ENCODE measurements at regions not wholly inside any gene's neighbourhood (a gene's known extent, or its start where the extent isn't known, plus 50 kb on each side); places are given as distances from the start of the nearest gene placed in this dataset.

DNA sequence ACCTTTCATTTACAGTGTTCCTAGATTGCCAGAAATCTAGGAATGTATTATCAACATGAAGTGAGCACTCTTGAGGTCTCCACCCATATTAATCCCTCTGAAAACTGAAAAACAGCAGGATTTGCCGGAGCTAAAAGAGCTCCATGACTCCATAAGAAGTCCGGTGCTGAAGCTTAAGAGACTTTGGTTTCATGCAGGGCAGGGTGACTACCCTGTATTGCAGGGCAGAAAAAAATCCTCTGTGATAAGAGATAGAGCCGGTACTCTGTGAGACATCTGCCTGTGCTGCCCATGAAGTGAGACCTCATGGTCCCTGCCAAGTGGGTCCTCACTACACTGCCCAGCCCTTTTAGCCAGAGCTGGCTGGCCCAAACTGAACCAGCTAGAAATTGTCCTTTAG is 127.2 kb upstream of the NPY2R start:
- DNase-seq (ENCODE audit: low read depth in 3 of 3, low spot score in 2 of 3): no peak

DNA sequence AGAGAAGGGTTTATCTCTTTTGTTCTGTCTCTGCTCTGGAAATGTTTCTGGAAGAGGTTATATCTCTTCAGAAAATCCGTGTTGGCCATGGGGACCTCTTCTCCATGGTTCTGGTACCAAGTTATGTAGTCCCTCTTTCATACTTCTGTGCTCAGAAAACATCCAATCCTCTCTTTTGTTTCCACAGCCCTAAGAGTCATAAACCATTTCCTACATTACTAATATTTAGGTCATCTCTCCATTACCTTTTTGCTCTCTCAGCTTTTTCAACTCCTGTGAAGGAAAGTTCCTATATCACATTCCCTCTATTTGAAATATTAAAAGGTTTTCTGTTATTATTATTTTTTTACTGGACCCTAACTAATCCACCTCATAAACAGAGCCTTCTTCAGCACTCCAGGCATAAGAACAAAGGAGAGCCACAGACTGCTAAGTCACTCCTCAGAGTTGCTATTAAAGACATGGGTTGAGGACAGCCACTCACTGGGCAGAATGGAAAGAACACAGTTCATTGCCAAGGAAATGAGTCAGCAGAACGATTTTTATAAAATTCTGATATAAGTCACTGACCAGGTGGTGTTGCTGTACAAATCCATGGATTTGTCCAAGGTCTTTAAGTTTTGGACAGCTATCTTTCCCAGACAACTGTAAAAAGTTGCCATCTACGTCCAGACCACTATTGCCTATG is 122.4 kb upstream of the NPY2R start:
- no peak for DNase-seq (ENCODE audit: low read depth in 3 of 3, low spot score in 2 of 3)

DNA sequence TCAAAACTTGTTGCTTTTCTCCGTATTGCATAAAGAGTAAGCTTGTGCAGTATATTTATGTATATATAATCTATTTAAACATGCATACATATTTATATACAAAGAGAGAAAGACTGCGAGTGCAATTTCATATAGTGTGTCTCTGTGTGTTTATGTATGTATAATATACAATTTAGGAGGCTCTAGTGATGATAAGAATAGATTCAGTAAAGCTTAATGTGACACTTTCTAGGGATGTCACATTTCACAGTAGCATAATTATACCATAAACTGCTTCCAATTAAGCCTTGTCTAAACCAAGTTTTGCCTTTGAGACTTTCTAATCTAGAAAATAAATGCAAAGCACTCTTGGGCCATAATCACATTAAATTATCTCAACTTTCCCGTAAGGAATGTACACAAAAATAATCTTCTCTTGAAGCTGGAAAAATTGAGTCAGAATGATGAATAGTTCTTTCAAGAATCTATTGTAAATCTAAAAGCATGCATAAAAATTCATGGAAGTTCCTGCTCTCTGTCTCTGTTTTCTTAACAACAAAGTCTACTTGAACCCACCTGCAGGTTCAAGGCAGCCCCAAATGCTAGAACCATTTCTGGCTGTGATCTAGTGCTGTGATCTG is 114.1 kb upstream of the NPY2R start:
- DNase-seq (ENCODE audit: low read depth in 3 of 3, low spot score in 2 of 3): no peak

DNA sequence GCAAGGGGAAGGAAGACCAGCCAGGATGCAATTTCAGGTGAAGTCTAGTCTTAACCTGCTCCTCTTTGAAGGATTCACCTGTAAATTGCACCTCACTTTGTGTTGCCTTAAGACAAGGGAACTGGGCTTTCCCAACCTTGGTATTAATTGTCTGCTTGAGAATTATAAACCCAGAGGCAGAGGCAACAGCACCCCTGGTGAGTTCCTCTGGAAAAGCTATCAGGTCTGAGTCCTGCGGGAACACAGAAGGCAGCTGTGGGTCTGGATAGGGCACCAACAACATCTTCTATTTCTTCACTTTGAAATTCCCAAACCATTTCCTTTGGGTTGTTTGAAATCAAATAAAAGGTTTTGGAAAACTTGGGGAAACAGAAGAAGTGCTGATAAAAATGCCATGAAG is 109.2 kb upstream of the NPY2R start:
- no peak for DNase-seq (ENCODE audit: low read depth in 3 of 3, low spot score in 2 of 3)

DNA sequence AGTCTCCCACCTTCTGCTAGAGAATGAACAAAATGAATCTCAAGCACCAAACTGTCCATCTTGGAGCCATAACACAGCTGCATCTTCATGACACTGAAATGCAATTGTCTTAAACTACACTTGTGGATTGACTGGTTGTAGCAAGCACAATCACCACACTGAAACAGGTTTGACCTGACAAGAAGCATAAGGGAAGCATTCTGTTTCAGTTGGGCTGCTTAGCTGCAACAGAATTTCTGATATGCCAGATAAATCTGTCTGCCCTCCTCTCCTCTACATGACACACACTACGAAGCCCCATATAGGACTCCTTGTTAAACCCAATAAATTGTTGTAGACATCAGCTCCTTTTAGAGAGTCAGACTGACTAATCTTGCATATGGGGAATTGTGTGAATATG is 101.8 kb upstream of the NPY2R start:
- DNase-seq (ENCODE audit: low read depth in 3 of 3, low spot score in 2 of 3): no peak

DNA sequence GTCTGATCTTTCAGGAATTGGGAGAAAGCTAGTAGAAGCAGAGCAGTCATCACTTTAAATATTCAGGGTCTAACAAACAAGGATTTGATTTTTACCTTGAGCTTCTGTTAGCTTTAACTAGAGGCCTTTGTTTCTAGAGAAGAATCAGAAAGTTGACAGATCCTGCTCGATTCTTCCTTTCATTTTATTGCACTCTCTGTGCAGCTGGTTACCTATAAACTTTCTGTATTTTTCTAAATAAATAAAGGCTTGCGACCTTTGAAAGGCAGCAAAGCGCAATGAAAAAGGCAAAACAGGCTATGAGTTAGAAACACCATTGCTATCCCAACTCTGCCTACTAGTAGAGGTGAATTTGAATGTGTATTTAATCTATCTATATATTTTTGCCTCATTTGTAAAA is 101.4 kb upstream of the NPY2R start:
- DNase-seq (ENCODE audit: low read depth in 3 of 3, low spot score in 2 of 3): no peak

DNA sequence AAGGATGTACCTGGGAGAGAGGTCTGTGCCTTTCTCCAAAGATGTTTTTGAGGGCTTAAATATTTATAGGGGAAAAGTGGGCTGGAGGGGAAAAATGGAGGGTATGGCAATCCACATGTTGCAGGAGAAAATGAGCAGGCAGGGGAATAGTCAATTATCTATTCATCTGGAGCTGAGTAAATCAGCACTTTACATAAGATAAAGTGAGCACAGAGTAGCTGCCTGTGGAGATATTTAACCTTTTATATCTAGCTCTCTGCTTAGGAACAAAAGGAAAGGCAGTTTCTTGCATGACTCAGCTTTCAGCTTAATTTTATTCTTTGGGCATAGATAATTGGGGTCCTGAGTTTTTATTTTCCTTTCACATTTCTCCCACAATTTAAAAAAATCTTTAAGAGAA is 93.6 kb upstream of the NPY2R start:
- DNase-seq (ENCODE audit: low read depth in 3 of 3, low spot score in 2 of 3): no peak

DNA sequence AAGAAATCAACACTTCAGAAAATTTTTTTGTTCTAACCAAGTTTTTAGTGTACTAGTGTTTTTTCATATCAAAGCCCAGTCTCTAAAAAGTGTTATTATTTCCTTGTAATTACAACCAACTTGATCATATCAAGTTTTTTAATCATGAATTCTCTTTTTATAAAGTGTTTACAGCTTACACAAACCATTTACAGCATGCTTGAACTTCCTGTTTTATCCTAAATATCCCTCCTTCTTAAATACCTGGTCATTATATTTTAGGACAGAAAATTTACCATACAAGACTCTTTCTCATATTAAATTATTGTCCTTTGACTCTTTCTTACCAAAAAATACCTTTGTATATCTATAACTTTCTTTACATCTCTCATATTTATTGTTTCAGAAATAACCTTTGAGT is 89.4 kb upstream of the NPY2R start:
- no peak for DNase-seq (ENCODE audit: low read depth in 3 of 3, low spot score in 2 of 3)

DNA sequence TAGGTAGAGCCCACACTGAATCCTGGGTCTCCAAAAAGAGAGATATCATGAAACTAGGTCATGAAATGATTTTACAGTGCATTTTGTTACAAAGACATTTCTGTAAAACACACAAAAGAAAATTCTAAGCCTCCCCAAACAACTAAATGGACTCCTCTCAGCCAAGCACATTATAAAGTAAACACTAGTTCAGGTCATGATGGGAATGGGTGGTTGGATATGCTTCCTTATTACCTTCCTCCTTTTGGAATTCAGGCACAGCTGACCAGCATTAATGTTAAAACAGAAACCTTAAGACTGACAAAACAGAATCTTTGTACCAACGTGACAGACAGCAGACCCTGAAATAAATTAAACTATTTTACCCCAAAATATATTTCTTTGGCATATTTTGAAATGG is 87.9 kb upstream of the NPY2R start:
- no peak for DNase-seq (ENCODE audit: low read depth in 3 of 3, low spot score in 2 of 3)

DNA sequence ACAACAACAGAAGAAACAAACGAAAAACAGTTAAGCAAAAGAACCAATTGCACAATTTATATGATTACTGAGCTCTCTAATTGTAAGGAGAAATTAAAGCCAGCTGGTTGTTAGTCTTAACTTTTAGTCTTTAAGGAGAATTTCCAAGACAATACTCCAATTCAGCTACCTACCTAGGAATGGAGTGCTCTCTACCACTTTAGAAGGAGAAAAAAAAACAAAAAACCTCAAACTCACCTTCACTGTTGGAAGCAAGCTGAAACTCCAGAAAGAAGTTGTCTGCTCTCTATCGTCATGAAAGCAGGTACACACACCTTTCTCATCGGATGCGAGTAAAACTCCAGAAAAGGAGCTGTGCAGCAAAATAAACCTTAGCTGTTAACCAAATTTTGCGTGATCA is 86.1 kb upstream of the NPY2R start:
- no peak for DNase-seq (ENCODE audit: low read depth in 3 of 3, low spot score in 2 of 3)

DNA sequence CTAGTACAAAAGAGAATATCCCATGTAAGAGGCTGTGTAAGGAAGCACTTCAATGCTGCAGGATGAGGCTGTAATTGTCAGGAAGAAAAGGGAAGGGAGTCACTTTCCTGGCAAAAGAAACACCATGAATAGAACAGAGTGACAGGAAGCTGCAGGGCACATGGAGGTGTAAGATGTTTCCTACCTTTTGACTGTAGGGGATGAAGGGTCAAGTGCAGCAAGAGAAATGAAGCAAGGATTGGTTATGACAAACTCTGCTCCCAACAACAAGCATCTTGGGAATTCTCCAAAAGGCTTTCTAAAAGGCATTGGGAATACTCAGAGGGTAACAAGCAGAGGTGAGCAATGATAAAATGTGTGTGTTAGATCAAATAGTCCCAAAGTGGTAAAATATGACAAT is 74.3 kb upstream of the NPY2R start:
- DNase-seq (ENCODE audit: low read depth in 3 of 3, low spot score in 2 of 3): no peak

DNA sequence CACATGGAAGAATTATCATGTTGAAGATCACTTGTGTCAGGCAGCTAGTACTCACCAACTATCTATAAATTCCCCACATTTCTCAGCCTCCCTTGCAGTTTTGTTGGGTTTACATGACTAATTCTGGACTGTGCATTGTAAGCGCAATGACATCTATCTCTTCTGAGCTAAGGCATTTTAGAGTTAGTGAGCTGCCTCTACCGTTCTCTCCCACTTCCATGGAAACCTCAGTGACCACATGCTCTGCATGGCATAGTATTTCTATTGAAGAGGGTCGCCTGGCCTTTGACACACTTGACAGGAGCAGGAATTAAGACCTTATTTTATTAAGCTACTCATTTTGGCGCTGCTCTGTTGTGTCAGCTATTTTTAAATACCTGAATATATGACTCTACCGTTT is 67.5 kb upstream of the NPY2R start:
- no peak for DNase-seq (ENCODE audit: low read depth in 3 of 3, low spot score in 2 of 3)

DNA sequence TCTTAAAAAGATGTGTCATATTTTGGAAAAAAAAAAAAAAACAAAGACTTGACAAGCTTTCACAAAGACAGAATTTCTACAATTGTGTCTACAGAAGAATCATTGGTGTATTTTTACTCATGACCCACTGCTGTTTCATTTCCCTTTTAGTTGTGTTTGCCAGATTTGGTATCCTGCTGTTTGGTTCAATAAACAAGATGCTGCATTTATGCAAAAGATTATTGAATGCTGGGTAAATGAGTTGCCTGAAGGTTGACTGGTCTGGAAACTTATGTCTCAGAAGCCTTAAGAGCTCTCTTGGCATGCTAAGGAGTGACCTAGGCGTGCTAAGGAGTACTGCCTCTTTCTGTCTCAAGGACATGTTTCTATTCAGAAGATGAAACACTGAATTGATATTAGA is 64.9 kb upstream of the NPY2R start:
- no peak for DNase-seq (ENCODE audit: low read depth in 3 of 3, low spot score in 2 of 3)
